RPMI8226 (cell line): ENCODE measurements at regions not wholly inside any gene's neighbourhood (a gene's known extent, or its start where the extent isn't known, plus 50 kb on each side); places are given as distances from the start of the nearest gene placed in this dataset.

Source experiments
- DNase-seq: peaks from one replicate; pipeline ENCODE4 v3.0.0-alpha.2; 2015

DNA sequence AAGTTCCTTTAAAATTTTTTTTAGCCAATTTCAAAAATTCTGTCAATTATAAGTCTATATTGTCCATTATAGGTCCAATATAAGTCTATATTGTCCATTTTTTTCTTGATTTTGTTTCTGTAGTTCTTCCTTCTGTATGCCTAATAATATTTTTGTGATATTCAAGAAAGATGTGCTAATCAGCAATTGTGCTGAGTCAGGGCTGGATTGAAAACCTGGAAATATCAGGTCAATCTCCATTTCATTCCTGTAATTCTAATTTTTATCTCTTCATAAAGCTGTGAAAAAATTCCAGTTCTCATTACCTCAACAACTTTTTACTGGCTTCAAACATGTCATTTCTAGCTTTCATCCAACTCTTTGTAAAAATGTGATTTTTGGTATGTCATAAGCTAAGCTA is 353.7 kb downstream of the SLITRK6 start:
- no peak for DNase-seq

DNA sequence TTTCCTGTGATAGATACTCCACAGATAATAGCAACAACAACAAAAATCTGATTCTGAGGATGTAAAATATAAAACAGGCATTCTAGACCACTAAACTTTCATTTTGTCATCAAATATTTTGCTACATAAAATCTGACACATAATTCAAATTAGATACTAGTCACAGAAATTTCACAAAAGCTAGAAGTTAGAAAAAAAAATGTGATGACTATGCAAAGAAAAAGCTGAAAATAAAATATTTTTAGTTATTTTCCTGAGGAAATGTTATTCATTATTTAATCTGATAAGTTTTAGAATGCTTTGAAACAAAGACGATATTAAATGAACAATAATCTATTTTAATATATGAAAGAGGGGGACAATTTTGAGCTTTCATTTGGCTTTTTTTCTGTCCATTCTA is 357.2 kb downstream of the SLITRK6 start:
- DNase-seq: no peak

DNA sequence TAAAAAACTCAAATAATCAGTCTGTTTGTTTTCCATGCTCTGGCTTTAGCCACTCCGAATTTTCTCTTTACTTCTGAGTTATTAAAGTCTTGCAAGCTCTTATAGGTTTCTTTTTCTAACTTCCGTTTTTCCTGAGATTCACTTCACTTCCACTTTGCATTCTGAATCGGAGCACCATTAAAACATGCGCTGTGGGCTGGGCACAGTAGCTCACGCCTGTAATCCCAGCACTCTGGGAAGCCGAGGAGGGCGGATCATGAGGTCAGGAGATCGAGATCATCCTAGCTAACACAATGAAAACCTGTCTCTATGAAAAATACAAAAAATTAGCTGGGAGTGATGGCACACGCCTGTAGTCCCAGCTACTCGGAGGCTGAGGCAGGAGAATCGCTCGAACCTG is 357.9 kb downstream of the SLITRK6 start:
- DNase-seq: no peak

DNA sequence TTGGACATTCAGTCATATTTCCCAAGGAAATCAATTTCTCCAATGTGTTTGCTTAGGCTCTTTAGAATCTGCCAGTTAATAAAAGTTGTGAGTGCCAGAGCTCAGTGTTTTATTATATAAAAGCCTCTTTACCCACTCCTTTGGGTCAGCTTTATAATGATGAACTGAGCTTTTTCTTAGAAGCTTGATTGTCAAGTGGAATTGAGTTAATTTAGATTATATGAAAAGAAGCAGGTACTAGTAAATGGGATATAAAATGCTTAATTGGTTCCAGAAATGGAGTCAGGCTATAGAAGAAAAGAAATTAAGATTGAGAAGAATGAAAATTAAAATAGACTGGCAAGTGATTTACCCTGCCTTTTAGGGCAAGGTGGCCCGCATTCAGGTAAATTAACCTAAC is 363.2 kb downstream of the SLITRK6 start:
- no peak for DNase-seq

DNA sequence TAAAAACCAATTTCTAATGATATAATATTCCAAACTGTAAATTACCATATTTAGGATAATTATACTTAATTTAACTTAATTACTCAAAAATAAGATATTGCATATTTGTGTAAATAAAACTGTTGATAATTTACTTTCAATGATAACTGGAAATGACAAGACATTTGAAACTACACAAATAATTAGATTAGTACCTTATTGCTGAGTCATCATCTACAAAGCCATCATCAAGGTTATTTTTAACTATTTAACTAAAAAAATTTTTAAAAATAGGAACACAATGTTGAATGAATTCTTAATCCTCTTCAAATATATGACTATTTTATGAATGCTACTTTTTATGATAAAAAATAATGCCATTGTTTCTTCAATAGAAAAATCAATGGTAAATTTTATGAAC is 364.3 kb downstream of the SLITRK6 start:
- DNase-seq: no peak

DNA sequence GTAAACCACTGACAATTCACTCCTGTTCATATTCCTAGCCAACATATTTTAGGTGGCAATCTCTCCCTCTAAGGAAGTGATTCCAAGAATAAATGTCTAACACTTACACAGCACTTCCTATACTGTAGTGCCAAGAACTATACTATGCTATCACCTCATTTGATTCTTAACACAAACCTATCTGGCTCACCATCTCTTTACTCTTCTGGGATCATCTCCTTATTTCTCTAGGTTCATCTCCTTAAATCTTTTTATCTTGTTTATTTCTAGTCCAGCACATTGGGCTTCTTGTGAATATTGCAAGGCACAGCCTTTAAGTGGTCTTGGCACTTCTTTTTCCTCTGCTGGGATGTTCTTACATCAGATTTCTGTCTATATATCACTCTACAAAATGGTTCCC is 366.3 kb downstream of the SLITRK6 start:
- no peak for DNase-seq

DNA sequence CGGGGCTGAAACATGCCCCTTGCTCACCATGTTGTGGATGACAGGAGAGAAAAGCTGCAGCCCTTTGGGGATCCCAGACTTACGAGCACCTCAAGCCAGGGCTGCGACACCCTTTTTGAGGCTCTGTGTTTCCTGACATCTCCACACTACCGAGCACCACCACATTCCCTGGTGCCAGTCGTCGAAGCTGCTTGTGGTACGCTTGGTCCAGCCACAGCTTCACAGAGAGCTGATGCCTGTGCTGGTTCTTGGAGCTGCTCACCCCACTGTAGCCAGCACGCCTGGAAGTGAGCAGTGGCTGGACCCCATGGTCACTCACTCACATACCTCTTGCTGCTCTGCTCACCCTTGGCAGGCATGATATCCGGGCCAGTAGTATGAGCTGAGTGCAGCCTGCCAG is 367.5 kb downstream of the SLITRK6 start:
- DNase-seq: no peak

DNA sequence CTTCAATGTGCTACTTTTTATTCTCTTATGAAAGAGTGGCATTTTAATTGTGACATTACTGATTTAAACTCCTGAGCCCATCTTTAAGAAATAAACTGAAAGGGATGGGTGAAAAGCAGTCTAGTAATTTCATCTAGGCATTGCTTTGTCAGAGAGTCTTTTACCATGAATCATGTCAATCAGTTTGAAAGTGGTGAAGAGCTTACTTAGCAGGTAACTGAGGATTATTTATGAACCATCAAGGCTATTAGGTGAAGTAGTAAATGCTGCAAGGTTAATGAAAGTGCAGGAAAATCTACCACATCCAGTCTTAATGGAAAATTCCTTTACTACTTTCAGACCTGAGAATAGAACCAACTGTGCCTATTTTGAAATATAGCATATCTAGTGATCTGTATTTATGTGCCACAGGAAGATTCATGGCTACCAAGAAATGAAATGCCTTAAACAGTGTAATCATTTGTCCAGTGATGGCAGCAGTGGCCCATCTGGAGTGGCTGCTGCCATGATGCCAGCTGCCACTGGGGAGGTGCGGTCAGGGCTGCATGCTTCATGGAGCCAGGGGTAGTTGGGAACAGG is 368.9 kb downstream of the SLITRK6 start:
- DNase-seq: no peak

DNA sequence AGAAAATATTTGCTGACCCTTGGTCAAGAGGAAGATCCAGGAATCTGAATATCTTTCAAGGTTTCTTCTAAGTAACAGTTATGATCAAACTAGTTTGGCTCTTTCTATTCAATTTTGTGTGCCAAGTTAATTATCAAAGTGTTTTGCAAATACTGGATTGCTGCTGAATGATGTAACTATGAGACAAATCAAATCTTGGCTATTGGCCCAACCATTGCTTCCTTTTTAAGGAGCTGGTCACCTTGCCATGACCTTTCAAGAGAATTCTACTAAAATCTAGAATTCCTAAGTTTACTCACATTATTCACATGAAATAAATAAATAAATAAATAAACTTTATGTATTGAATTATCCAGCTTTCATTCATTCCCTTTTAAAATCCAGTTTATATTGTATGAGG is 371.8 kb downstream of the SLITRK6 start:
- no peak for DNase-seq

DNA sequence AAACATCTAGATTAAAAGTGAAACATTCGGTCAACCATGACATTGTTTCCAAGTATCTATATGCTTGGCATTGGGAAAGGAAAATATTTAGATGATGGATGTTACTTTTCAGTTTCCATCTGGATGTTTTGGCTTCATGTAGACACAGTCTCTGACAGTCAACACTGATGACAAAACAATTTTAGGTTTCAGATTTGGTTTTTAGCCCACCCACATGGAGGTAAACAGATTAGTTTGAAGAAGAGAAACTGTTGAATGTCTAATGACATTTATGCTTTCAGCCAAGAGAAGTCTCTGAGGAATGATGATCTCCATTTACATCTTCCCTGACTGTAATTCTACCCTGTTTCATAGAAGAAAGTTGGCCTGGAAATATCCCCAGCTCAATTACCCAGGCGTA is 379.1 kb downstream of the SLITRK6 start:
- no peak for DNase-seq

DNA sequence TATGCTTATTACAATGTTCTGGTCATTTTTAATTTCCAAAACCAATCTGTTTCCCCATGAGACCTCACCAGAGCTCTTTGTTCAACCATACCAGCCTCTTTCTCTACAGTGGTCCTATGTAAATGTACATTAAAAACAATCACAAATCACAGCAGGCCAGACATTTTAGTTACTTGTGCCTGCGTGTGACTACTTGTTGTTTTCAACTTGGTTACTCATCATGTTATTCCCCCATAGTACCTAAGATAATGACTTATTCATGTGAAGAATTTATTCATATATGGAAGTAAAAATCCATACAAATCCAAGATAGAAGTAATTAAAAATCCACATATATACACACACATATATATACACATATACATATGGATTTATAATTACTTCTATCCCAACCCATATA is 379.6 kb downstream of the SLITRK6 start:
- DNase-seq: no peak

DNA sequence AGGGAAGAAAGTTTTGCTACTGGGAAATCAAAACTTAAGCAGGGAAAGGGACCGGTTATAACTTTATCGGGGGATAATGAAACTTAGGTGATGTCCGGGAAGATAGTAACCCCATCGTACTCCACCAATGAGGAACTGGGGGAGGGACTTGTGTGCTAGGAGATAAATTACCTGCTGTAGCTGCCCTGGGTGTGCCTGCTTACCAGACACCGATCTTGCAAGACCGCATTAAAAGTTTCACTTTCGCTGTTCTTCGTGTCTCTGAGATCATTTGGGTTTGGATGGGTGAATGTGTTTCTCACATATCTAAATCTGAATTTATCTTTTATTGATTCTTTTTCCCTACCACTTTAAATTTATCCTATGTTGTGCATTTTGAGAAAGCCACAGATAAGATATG is 381.4 kb downstream of the SLITRK6 start:
- peak; percentile 12 for DNase-seq

DNA sequence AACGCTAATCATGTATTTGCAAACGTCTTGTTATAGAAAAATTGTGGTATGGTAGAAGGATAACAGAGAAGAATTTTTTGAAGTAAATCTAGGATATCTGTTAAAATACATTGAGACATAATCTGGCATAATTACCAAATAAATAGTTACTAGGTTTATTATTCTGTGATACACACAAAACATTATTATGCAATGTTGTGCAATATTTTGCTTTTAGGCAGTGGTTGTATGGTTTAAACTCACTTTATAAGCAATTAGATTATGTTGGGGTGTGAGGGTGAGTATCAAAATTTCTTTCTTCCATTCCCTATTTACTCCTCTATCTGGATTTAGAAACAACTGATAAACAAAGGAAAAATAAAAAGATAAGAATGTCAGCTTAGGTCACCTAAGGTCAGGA is 385.6 kb downstream of the SLITRK6 start:
- DNase-seq: no peak

DNA sequence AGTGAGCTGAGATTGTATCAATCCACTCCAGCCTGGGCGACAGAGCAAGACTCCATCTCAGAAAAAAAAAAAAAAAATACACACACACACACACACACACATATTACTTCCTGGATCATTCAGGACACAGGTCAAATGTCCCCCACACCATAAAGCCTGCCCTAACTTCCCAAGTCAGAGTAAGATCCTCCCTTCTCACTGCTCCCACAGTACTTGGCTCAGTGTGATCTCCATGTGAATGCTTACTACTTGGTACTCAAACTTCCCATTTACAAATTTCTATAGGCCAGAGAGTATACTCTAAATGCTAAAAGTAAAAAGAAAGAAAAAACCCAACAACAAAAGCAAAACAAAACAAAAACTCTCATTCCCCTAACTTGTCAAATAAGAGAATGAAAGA is 386.8 kb downstream of the SLITRK6 start:
- no peak for DNase-seq

DNA sequence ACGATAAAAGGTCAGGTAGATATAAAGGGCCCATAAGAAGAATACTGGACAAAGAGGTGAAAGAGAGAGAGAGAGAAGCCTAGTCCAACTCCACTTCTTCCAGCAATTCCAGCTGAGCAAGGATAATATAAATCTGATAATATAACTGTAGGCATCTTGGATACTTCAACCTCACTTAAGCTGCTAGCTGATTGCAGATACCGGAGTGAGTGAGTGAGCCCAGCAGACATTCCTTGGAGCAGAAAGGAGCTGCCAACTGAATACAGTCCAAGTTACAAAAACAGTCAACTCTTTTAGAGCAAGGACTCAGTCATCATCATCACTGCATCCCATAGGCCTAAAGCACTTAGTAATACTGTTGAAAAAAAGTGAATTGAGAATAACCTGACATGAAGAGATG is 387.6 kb downstream of the SLITRK6 start:
- no peak for DNase-seq

DNA sequence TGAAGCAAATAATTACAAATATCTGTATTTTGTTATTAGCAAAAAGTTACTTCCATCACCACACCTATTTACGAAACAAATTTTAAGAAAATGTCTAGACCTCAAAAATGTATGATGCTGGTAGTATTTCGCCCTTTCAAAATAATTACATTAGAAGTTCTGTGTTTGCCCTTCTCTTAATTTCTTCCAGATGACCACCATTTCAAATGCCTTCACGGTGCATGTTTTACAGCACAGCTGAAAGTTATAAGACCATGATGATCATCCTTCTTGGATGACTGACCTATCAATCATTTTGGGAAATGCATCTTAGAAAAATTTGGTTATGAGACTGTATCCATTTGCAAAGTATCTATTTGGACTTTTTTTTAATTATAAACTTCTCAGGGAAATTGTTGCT is 390.8 kb downstream of the SLITRK6 start:
- no peak for DNase-seq

DNA sequence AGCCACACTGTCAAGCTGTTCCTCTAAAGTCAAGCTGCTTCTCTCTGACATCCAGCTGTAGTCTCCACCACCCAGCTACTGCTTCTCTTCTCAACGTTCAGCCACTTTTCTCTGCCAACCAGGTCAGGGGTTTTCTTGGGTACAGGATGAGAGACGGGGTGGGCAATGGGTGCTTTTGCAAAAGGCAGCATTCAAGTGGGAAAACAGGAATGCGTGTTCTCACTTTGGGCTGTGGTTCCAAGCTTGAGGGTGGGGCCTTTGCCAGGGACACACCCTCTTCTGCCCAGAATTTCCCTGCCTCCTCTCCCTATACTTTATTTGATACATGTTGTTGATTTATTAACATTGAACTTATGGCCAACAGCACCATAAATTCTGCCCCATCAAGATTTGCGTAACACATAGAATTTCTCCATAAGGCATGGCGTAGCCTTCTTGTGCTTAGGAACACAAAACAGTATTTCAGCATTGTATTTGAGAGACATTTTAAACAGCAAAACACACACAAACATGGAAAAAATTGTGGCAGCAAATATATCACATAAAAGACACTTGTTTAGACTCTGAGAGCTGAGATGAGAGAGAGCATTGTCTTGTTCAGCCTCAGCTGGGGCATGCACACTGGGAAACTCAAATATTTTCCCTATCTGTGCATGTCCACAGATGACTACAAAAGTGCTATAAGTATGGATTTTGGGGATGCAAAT is 392.8 kb downstream of the SLITRK6 start:
- DNase-seq: no peak

DNA sequence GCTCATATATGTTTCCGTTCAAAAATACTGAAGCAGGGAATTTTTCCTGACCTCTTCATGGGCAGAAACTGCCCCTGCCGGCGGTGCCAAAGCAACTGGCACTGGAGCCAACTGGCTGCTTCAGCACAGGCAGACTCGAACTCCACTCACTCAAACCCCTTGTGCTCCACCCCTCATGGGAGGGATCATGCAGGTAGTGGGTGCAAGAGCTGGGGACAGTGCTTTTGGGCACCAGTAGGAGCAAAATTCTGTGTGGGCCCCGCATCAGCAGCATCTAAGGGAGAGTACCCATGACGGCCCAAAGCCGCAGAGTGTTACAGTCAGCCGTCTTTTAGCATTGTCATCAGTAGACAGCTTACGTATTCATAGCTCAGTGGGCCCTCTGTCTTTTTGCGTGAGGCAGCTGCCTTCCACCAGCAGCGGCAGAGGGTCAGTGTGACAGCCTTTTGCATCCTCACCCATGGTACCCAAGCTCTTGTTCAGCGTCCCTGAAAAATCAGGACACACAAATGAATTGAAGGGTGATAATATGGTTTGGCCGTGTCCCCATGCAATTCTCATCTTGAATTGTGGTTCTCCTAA is 393.8 kb downstream of the SLITRK6 start:
- no peak for DNase-seq

DNA sequence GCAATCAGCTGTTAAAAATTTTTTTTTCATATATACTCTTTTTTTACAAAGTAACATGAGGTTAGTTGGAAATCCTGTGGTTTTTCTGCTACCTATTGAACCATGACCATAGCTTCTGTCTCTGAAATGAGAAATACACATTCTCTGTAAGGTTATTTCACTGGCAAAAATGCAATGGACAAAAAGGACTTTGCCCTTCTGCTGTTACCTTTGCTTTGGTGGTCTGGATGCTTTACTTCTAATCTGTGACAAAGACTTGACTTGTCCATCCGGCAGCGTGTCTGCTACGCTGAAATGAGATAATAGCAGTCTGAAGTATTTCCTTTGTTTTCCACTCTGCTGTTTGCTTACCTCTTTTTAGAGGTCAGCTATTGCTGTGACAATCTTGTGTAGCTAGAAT is 412.8 kb downstream of the SLITRK6 start:
- DNase-seq: no peak

DNA sequence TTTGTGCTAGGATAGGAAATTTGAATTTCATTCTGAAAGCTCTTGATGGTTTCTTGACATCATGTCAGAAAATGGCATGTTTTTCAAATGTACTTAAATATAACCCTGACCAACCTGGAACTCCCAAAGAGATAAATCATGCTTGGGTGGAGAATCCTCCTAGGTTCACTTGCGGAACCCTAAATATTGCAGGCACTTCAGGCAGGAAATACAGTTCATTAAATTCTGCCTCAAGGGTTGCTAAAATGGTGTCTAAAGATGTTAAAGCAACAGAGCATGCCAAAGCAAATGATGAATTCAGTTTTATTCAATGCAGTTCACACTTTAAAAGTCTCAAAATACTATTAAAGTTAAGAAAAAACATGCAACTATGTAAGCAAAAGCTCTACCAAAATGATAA is 415.9 kb downstream of the SLITRK6 start:
- no peak for DNase-seq

DNA sequence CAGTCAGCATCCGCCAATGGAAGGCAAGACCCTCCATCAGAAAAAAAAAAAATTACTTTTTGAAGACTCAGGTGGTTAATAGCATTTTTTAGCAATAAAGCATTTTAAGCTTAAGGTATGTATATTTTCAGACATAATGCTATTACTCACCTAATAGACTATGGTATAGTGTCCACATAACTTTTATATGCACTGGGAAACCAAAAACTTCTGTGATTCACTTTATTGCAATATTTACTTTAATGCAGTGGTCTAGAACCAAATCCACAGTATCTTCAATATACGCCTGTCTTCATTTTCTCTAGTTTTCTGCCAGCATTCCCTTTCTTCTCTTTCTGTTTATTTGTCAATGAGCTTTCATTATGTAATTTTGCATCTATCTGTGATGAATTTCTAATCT is 418.1 kb downstream of the SLITRK6 start:
- no peak for DNase-seq

DNA sequence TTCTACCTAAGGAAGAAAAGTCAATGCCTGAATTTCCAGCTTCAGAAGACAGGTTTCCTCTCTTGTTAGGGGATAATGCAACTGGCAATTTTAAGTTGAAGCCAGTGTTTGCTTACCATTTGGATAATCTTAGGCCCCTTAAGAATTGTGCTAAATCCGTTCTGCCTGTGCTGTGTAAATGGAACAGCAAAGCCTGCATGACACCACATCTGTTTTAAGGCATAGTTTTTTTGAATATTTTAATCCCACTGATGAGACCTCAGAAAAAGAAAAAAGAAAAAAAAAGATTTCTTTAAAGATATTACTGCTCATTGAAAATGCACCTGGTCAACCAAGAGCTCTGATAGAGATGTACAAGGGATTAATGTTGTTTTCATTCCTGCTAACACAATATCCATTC is 419.2 kb downstream of the SLITRK6 start:
- DNase-seq: no peak

DNA sequence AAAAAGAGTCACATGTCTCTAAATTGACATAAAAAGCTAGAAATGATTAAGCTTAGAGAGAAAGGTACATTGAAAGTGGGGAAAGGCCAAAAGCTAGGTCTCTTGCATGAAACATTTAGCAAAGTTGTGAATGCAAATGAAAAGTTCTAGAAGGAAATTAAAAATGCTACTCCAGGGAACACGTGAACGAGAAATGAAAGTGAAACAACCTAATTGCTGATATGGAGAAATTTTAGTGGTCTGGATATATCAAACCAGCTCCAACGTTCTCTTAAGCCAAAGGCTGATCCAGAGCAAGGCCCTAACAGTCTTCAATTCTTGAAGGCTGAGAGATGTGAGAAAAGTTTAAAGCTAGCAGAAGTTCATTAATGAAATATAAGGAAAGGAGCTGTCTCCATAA is 419.8 kb downstream of the SLITRK6 start:
- DNase-seq: peak; percentile 14

DNA sequence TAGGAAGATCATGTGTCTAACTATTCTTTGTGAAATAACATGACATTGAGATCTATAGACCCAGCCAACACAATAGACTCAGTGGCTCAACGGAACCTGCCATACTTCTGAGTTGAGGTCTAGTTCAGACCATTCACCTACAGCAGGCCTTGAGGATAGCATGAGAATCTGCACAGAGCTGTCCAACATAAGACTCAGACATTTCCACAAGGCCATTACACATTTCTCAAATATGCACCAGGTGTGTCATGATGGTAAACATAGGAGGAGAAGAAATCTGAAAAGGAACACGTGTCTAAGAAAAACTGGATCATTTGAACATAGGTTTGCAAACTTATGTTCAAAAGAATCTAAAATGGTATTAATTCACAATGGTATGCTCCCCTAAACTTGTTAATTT is 421.4 kb downstream of the SLITRK6 start:
- DNase-seq: no peak

DNA sequence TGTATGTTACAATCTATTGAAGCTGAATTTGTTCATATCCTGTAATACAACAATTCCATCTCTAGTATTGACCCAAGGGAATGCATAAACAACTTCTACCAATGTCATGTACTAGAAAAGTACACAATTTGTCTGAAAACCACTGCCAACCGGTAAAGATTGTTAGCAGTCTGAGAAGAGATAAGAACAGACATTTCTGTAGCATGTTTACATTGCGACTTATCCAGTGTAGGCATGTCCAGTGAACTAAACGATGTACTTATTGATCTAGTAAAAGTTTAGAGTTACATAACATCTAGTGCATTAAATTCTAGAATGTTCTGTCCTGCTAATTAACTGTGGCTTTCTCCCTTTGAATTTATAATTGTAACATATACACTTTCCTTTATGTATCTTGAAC is 425.9 kb downstream of the SLITRK6 start:
- DNase-seq: no peak
